A673 (cell line): ENCODE measurements at regions not wholly inside any gene's neighbourhood (a gene's known extent, or its start where the extent isn't known, plus 50 kb on each side); places are given as distances from the start of the nearest gene placed in this dataset.

ENCODE experiments used
- BruUV-seq: library from RNA; stranded (reverse); fragments of 400-500 nt; replicated peaks from 2 replicates; lab custom pipeline; 2021; lab: Mats Ljungman, UMichigan
- CTCF ChIA-PET: fragments of 300-600 bp; sonication (Branson Sonifier 250); formaldehyde crosslinking; loops from one replicate; lab custom pipeline; 2022; ENCODE audit warnings: antibody characterized with exemption; lab: Charles Lee
- POLR2A ChIA-PET: fragments of 300-600 bp; sonication (Branson Sonifier 250); formaldehyde crosslinking; loops from one replicate; lab custom pipeline; 2022; ENCODE audit warnings: antibody characterized with exemption; ENCODE audit not compliant: low non-redundant PET; lab: Charles Lee
- DNase-seq: peaks from one replicate; pipeline ENCODE4 v3.0.0-alpha.2; 2015; ENCODE audit warnings: low spot score
- H3K27ac ChIP-seq: fragments of 200-600 bp; sonication (generic); 2 replicates; pipeline ENCODE4 v1.5.1; 2016; ENCODE audit warnings: mixed run types, low read depth, mild to moderate bottlenecking, mixed read lengths, antibody characterized with exemption, low read length; ENCODE audit not compliant: poor library complexity, severe bottlenecking
- H3K27me3 ChIP-seq: fragments of 200-600 bp; sonication (generic); replicated peaks from 2 replicates; pipeline ENCODE4 v1.6.1; 2017; ENCODE audit warnings: mixed run types, low read depth, mild to moderate bottlenecking, mixed read lengths, antibody characterized with exemption, low read length; ENCODE audit not compliant: insufficient read depth, poor library complexity
- H3K36me3 ChIP-seq: fragments of 200-600 bp; sonication (generic); 2 replicates; pipeline ENCODE4 v1.6.1; 2016; ENCODE audit warnings: mixed run types, mild to moderate bottlenecking, mixed read lengths, antibody characterized with exemption, low read length; ENCODE audit not compliant: insufficient read depth, poor library complexity, severe bottlenecking
- H3K4me1 ChIP-seq: fragments of 200-600 bp; sonication (generic); 2 replicates; pipeline ENCODE4 v1.6.1; 2017; ENCODE audit warnings: mixed run types, mild to moderate bottlenecking, mixed read lengths, antibody characterized with exemption, low read length; ENCODE audit not compliant: insufficient read depth, poor library complexity, severe bottlenecking
- H3K4me3 ChIP-seq: fragments of 200-600 bp; sonication (generic); 2 replicates; pipeline ENCODE4 v1.5.1; 2016; ENCODE audit warnings: low read depth, mixed run types, mild to moderate bottlenecking, mixed read lengths, low read length; ENCODE audit not compliant: poor library complexity, severe bottlenecking
- H3K9me3 ChIP-seq: fragments of 200-600 bp; sonication (generic); 2 replicates; pipeline ENCODE4 v1.6.1; 2016; ENCODE audit warnings: mixed run types, low read depth, mild to moderate bottlenecking, mixed read lengths, antibody characterized with exemption, low read length; ENCODE audit not compliant: poor library complexity, severe bottlenecking
- EZH2 ChIP-seq: fragments of 200-600 bp; sonication (generic); IDR thresholded peaks from 2 replicates; pipeline ENCODE4 v1.6.1; 2017; ENCODE audit warnings: borderline replicate concordance, low read depth, mild to moderate bottlenecking, mixed read lengths, antibody characterized with exemption, low read length; ENCODE audit not compliant: poor library complexity, severe bottlenecking
- intact Hi-C: fragments of 100-400 bp; cut with micrococcal nuclease; formaldehyde crosslinking; loops from one replicate; pipeline ENCODE4 v1.10.0; 2022; ENCODE audit not compliant: unreplicated experiment
- TF ChIP-seq, protein P1 (sequence below): fragments of 300-800, 200-600 bp; sonication (generic); conservative IDR thresholded peaks from 2 replicates; pipeline ENCODE4 v1.5.1; 2017; ENCODE audit warnings: low read depth, mild to moderate bottlenecking, antibody characterized with exemption, low read length, moderate library complexity, mixed read lengths

DNA sequence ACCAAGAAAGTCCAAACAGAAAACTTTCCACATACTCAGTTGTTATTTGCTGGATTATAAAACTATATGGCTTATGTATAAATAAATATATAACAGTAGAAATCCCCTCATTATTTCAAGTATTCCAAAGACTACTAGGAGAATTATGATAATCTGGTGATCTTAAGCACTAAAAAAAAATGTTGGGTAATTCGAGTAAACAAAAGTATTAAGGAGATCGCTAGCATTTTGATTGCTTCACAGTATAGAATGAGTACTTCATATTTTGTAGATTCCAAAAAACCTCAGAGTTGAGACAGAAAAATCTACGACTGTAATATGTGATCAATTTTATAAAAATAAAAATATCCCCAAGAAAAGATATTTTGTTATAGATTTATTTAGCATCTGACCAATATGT is 236.4 kb upstream of the TENT5A start:
- TF ChIP-seq, protein P1, sequence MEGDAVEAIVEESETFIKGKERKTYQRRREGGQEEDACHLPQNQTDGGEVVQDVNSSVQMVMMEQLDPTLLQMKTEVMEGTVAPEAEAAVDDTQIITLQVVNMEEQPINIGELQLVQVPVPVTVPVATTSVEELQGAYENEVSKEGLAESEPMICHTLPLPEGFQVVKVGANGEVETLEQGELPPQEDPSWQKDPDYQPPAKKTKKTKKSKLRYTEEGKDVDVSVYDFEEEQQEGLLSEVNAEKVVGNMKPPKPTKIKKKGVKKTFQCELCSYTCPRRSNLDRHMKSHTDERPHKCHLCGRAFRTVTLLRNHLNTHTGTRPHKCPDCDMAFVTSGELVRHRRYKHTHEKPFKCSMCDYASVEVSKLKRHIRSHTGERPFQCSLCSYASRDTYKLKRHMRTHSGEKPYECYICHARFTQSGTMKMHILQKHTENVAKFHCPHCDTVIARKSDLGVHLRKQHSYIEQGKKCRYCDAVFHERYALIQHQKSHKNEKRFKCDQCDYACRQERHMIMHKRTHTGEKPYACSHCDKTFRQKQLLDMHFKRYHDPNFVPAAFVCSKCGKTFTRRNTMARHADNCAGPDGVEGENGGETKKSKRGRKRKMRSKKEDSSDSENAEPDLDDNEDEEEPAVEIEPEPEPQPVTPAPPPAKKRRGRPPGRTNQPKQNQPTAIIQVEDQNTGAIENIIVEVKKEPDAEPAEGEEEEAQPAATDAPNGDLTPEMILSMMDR = no peak
- no peak for TF ChIP-seq EZH2
- Histone ChIP-seq H3K4me3 (no peak overlapping the region), H3K4me1 (peaks cover 7% of the 10 kb centered on the region), H3K27me3 (no peaks in the 10 kb centered on the region), H3K27ac (no peak overlapping the region), H3K9me3 (no peaks in the 10 kb centered on the region), H3K36me3 (no peaks in the 10 kb centered on the region)
- no peak for DNase-seq
- ChIA-PET CTCF (no interaction called here), POLR2A (no interaction called here)
- no TSS peak for BruUV-seq
- intact Hi-C loops = loop anchor here (10.0 kb wide), 1 partner anchor 1384 kb away; no protein-coding TSS in a partner anchor

DNA sequence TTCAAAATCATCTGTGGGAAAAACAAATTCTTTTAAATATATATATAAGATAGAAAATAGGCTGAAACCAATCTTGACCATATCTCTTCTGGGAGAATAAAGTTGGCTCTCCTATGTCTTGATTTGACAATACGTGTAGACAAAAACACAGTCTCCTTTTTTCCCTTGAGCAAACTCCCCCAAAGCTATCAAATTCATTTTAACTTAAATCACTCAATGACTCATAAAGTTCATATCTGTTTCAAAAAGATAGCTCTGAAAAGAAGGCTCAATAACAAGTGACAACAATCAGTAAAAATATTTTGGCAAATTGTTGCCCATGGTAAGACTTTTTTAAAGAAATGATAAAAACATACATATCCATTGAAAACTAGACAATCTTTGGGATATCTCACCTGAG is 236.0 kb upstream of the TENT5A start:
- TF ChIP-seq, protein P1 = no peak
- no peak for TF ChIP-seq EZH2
- peaks cover 7% of the 10 kb centered on the region for H3K4me1 ChIP-seq
- H3K27me3 ChIP-seq = no peaks in the 10 kb centered on the region
- H3K9me3 ChIP-seq = no peaks in the 10 kb centered on the region
- no peak overlapping the region for H3K4me3 ChIP-seq
- ChIA-PET CTCF (no interaction called here), POLR2A (no interaction called here)
- DNase-seq = no peak
- intact Hi-C loops = loop anchor here (10.0 kb wide), 1 partner anchor 1384 kb away; no protein-coding TSS in a partner anchor
- no TSS peak for BruUV-seq
- no peaks in the 10 kb centered on the region for H3K36me3 ChIP-seq
- no peak overlapping the region for H3K27ac ChIP-seq

DNA sequence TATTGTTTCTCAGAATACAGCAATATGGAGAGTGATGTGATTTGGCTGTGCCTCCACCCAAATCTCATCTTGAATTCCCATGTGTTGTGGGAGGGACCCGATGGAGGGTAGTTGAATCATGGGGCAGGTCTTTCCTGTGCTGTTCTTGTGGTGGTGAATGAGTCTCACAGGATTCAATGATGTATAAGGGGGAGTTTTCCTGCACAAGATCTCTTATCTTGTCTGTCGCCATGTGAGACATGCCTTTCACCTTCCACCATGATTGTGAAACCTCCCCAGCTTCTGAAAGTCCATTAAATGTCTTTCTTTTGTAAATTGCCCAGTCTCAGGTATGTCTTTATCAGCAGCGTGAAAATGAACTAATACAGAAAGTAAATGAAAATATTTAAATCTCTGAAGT is 234.8 kb upstream of the TENT5A start:
- DNase-seq = no peak
- intact Hi-C loops = loop anchor here (10.0 kb wide), 1 partner anchor 1382 kb away; no protein-coding TSS in a partner anchor

More for the DNA sequence above, 234.8 kb upstream of the TENT5A start:
- CTCF ChIA-PET = no interaction called here
- no TSS peak for BruUV-seq
- no peaks in the 10 kb centered on the region for H3K36me3 ChIP-seq
- no peaks in the 10 kb centered on the region for H3K27me3 ChIP-seq
- TF ChIP-seq, protein P1 = no peak
- H3K9me3 ChIP-seq = no peaks in the 10 kb centered on the region
- peaks cover 7% of the 10 kb centered on the region for H3K4me1 ChIP-seq
- H3K27ac ChIP-seq = no peak overlapping the region
- no peak overlapping the region for H3K4me3 ChIP-seq
- POLR2A ChIA-PET = no interaction called here
